CD8-positive, alpha-beta memory T cell (primary cell): ENCODE measurements at regions not wholly inside any gene's neighbourhood (a gene's known extent, or its start where the extent isn't known, plus 50 kb on each side); places are given as distances from the start of the nearest gene placed in this dataset.

Experiments
- CTCF ChIA-PET: fragments of 350-600 bp; sonication (Branson Sonifier 250); formaldehyde crosslinking; loops from one replicate; lab custom pipeline; 2021; ENCODE audit warnings: antibody characterized with exemption; lab: Charles Lee
- POLR2A ChIA-PET: fragments of 350-600 bp; sonication (Branson Sonifier 250); formaldehyde crosslinking; loops from one replicate; lab custom pipeline; 2021; ENCODE audit warnings: antibody characterized with exemption; lab: Charles Lee
- DNase-seq, 5 donors: peaks; one replicate each; pipeline versions ENCODE4 v3.0.0 to v3.0.0-alpha.2; 2020 to 2022; ENCODE audit warnings: mixed read lengths in 1 of 5
- H3K27ac ChIP-seq: one replicate; pipeline ENCODE4 v1.7.0; 2013; ENCODE audit warnings: low read depth, mild to moderate bottlenecking, low read length, moderate library complexity
- H3K27me3 ChIP-seq: 2 replicates; pipeline ENCODE4 v1.7.0; 2013; ENCODE audit warnings: low read length, mild to moderate bottlenecking; ENCODE audit not compliant: insufficient read depth, poor library complexity, severe bottlenecking
- H3K36me3 ChIP-seq: 2 replicates; pipeline ENCODE4 v1.7.0; 2013; ENCODE audit warnings: mild to moderate bottlenecking, low read length, moderate library complexity; ENCODE audit not compliant: insufficient read depth
- H3K4me1 ChIP-seq: 2 replicates; pipeline ENCODE4 v1.7.0; 2013; ENCODE audit warnings: mild to moderate bottlenecking, low read length, moderate library complexity; ENCODE audit not compliant: insufficient read depth
- H3K4me3 ChIP-seq: 2 replicates; pipeline ENCODE4 v1.7.0; 2013; ENCODE audit warnings: mild to moderate bottlenecking, low read length
- H3K9me3 ChIP-seq: 2 replicates; pipeline ENCODE4 v1.7.0; 2013; ENCODE audit warnings: mild to moderate bottlenecking, low read length
- H3K27ac Mint-ChIP-seq, 8 donors: one replicate each; pipeline ENCODE4 v1.8.0; 2020 to 2021; ENCODE audit warnings: mixed read lengths in 8 of 8, mild to moderate bottlenecking in 6 of 8, inconsistent platforms in 3 of 8, moderate library complexity in 3 of 8
- H3K27me3 Mint-ChIP-seq, 2 donors: one replicate each; pipeline ENCODE4 v1.8.0; 2020 to 2021; ENCODE audit warnings: mixed read lengths in 2 of 2, mild to moderate bottlenecking in 1 of 2, moderate library complexity in 1 of 2
- H3K36me3 Mint-ChIP-seq, 3 donors: one replicate each; pipeline ENCODE4 v1.8.0; 2020 to 2021; ENCODE audit warnings: mixed read lengths in 3 of 3, inconsistent platforms in 1 of 3, mild to moderate bottlenecking in 1 of 3
- H3K4me1 Mint-ChIP-seq, 3 donors: one replicate each; pipeline ENCODE4 v1.8.0; 2020 to 2021; ENCODE audit warnings: mixed read lengths in 3 of 3, inconsistent platforms in 1 of 3, mild to moderate bottlenecking in 1 of 3
- H3K4me3 Mint-ChIP-seq, 7 donors: one replicate each; pipeline ENCODE4 v1.8.0; 2020 to 2021; ENCODE audit warnings: mixed read lengths in 7 of 7, mild to moderate bottlenecking in 6 of 7, moderate library complexity in 4 of 7, inconsistent platforms in 2 of 7
- H3K9me3 Mint-ChIP-seq, 5 donors: one replicate each; pipeline ENCODE4 v1.8.0; 2020 to 2022; ENCODE audit warnings: mixed read lengths in 5 of 5, mild to moderate bottlenecking in 3 of 5, moderate library complexity in 2 of 5, inconsistent platforms in 1 of 5

GRCh38 chr7:84658286-84658685 lies 463.7 kb upstream of the SEMA3A start:
- H3K27me3 Mint-ChIP-seq = no peaks in the 10 kb centered on the region
- H3K27me3 ChIP-seq = no peaks in the 10 kb centered on the region
- no peak overlapping the region for H3K4me3 ChIP-seq

GRCh38 chr7:84654273-84654672 lies 459.7 kb upstream of the SEMA3A start:
- Mint-ChIP-seq H3K4me1 (no peaks in the 10 kb centered on the region), H3K4me3 (no peak overlapping the region), H3K36me3 (no peaks in the 10 kb centered on the region), H3K27me3 (no peaks in the 10 kb centered on the region), H3K9me3 (peaks cover 0 to 19% (median 9%) of the 10 kb centered on the region in 5 donors), H3K27ac (no peak overlapping the region)
- Histone ChIP-seq H3K27me3 (no peaks in the 10 kb centered on the region), H3K4me1 (no peaks in the 10 kb centered on the region), H3K4me3 (no peak overlapping the region), H3K9me3 (no peaks in the 10 kb centered on the region), H3K36me3 (no peaks in the 10 kb centered on the region), H3K27ac (no peak overlapping the region)
- DNase-seq = no peak
- CTCF ChIA-PET = no interaction called here
- POLR2A ChIA-PET = no interaction called here

More at GRCh38 chr7:84658286-84658685, 463.7 kb upstream of the SEMA3A start:
- Mint-ChIP-seq H3K4me1 (no peaks in the 10 kb centered on the region), H3K27ac (no peak overlapping the region), H3K9me3 (peaks cover 0 to 17% (median 6%) of the 10 kb centered on the region in 5 donors), H3K36me3 (no peaks in the 10 kb centered on the region), H3K4me3 (no peak overlapping the region)
- ChIA-PET POLR2A (no interaction called here), CTCF (interaction anchor here (1.0 kb wide), 1 partner anchor 8 kb away, joined by 3 read pairs; no protein-coding TSS in a partner anchor)
- Histone ChIP-seq H3K9me3 (no peaks in the 10 kb centered on the region), H3K36me3 (no peaks in the 10 kb centered on the region), H3K4me1 (no peaks in the 10 kb centered on the region), H3K27ac (no peak overlapping the region)
- no peak for DNase-seq

GRCh38 chr7:84651876-84652275 lies 457.3 kb upstream of the SEMA3A start:
- H3K27me3 ChIP-seq = no peaks in the 10 kb centered on the region
- CTCF ChIA-PET = no interaction called here
- H3K27ac ChIP-seq = no peak overlapping the region
- no peak overlapping the region for H3K4me3 ChIP-seq
- DNase-seq = no peak
- peaks cover 0 to 28% (median 8%) of the 10 kb centered on the region in 5 donors for H3K9me3 Mint-ChIP-seq
- H3K9me3 ChIP-seq = no peaks in the 10 kb centered on the region
- H3K36me3 ChIP-seq = no peaks in the 10 kb centered on the region
- H3K4me1 Mint-ChIP-seq = no peaks in the 10 kb centered on the region
- no peaks in the 10 kb centered on the region for H3K36me3 Mint-ChIP-seq
- POLR2A ChIA-PET = no interaction called here
- no peaks in the 10 kb centered on the region for H3K4me1 ChIP-seq
- no peak overlapping the region for H3K27ac Mint-ChIP-seq
- H3K27me3 Mint-ChIP-seq = no peaks in the 10 kb centered on the region
- H3K4me3 Mint-ChIP-seq = no peak overlapping the region

GRCh38 chr7:84647797-84648757 lies 453.5 kb upstream of the SEMA3A start:
- ChIA-PET POLR2A (no interaction called here), CTCF (no interaction called here)
- Mint-ChIP-seq H3K4me1 (no peaks in the 10 kb centered on the region), H3K27ac (no peak overlapping the region), H3K36me3 (no peaks in the 10 kb centered on the region), H3K9me3 (peaks cover 2 to 23% (median 5%) of the 10 kb centered on the region in 5 donors), H3K27me3 (no peaks in the 10 kb centered on the region), H3K4me3 (no peak overlapping the region)
- no peak for DNase-seq
- H3K27ac ChIP-seq = no peak overlapping the region
- no peaks in the 10 kb centered on the region for H3K36me3 ChIP-seq
- H3K4me1 ChIP-seq = no peaks in the 10 kb centered on the region
- H3K27me3 ChIP-seq = no peaks in the 10 kb centered on the region
- H3K9me3 ChIP-seq = no peaks in the 10 kb centered on the region
- no peak overlapping the region for H3K4me3 ChIP-seq

- no peaks in the 10 kb centered on the region for H3K9me3 ChIP-seq
- H3K27ac Mint-ChIP-seq = no peak overlapping the region
- no peaks in the 10 kb centered on the region for H3K36me3 ChIP-seq
- H3K27me3 ChIP-seq = no peaks in the 10 kb centered on the region
- no peaks in the 10 kb centered on the region for H3K36me3 Mint-ChIP-seq
- no peak for DNase-seq
- no peaks in the 10 kb centered on the region for H3K27me3 Mint-ChIP-seq
- H3K9me3 Mint-ChIP-seq = peaks cover 0 to 18% (median 6%) of the 10 kb centered on the region in 5 donors
- no peak overlapping the region for H3K4me3 ChIP-seq
- ChIA-PET POLR2A (no interaction called here), CTCF (no interaction called here)
- H3K4me1 ChIP-seq = no peaks in the 10 kb centered on the region
- H3K27ac ChIP-seq = no peak overlapping the region
- no peak overlapping the region for H3K4me3 Mint-ChIP-seq
- H3K4me1 Mint-ChIP-seq = no peaks in the 10 kb centered on the region
These were observed 448.0 kb upstream of the SEMA3A start for GRCh38 chr7:84642611-84643010.

- Histone ChIP-seq H3K36me3 (no peaks in the 10 kb centered on the region), H3K27me3 (no peaks in the 10 kb centered on the region), H3K9me3 (no peaks in the 10 kb centered on the region), H3K27ac (no peak overlapping the region), H3K4me1 (no peaks in the 10 kb centered on the region), H3K4me3 (no peak overlapping the region)
- H3K4me3 Mint-ChIP-seq = no peak overlapping the region
- H3K4me1 Mint-ChIP-seq = no peaks in the 10 kb centered on the region
- H3K27ac Mint-ChIP-seq = no peak overlapping the region
- DNase-seq = no peak
- CTCF ChIA-PET = no interaction called here
- no peaks in the 10 kb centered on the region for H3K27me3 Mint-ChIP-seq
- POLR2A ChIA-PET = no interaction called here
- peaks cover 2 to 25% (median 7%) of the 10 kb centered on the region in 5 donors for H3K9me3 Mint-ChIP-seq
- H3K36me3 Mint-ChIP-seq = no peaks in the 10 kb centered on the region
These were observed 446.0 kb upstream of the SEMA3A start for GRCh38 chr7:84640637-84641036.

GRCh38 chr7:84638339-84638697 lies 443.7 kb upstream of the SEMA3A start:
- Histone ChIP-seq H3K9me3 (no peaks in the 10 kb centered on the region), H3K36me3 (no peaks in the 10 kb centered on the region), H3K4me3 (no peak overlapping the region), H3K27ac (no peak overlapping the region), H3K27me3 (no peaks in the 10 kb centered on the region), H3K4me1 (no peaks in the 10 kb centered on the region)
- CTCF ChIA-PET = no interaction called here
- H3K27ac Mint-ChIP-seq = no peak overlapping the region
- no peaks in the 10 kb centered on the region for H3K27me3 Mint-ChIP-seq
- POLR2A ChIA-PET = no interaction called here
- no peak for DNase-seq
- H3K4me1 Mint-ChIP-seq = no peaks in the 10 kb centered on the region
- H3K9me3 Mint-ChIP-seq = peaks cover 1 to 39% (median 6%) of the 10 kb centered on the region in 5 donors
- no peaks in the 10 kb centered on the region for H3K36me3 Mint-ChIP-seq
- H3K4me3 Mint-ChIP-seq = no peak overlapping the region

GRCh38 chr7:84637568-84638338 lies 443.2 kb upstream of the SEMA3A start:
- H3K27me3 Mint-ChIP-seq = no peaks in the 10 kb centered on the region
- H3K4me3 Mint-ChIP-seq = no peak overlapping the region
- no peaks in the 10 kb centered on the region for H3K36me3 Mint-ChIP-seq
- H3K4me1 Mint-ChIP-seq = no peaks in the 10 kb centered on the region
- no peaks in the 10 kb centered on the region for H3K4me1 ChIP-seq
- H3K27ac ChIP-seq = no peak overlapping the region
- ChIA-PET POLR2A (no interaction called here), CTCF (no interaction called here)
- H3K36me3 ChIP-seq = no peaks in the 10 kb centered on the region
- H3K27ac Mint-ChIP-seq = no peak overlapping the region
- H3K9me3 Mint-ChIP-seq = peaks cover 4 to 42% (median 12%) of the 10 kb centered on the region in 5 donors
- no peak for DNase-seq
- no peaks in the 10 kb centered on the region for H3K27me3 ChIP-seq
- no peak overlapping the region for H3K4me3 ChIP-seq
- H3K9me3 ChIP-seq = no peaks in the 10 kb centered on the region
